Activated CD8-positive, alpha-beta memory T cell treated with anti-CD3 and anti-CD28 coated beads, Interleukin-2, amount 10 ng/mL, durations not matched to agents 7 days and 5 days (primary cell): ENCODE measurements at regions not wholly inside any gene's neighbourhood (a gene's known extent, or its start where the extent isn't known, plus 50 kb on each side); places are given as distances from the start of the nearest gene placed in this dataset.
"Not testable (repeated sequence)": the region's sequence is repeated elsewhere in the genome, so short reads cannot be mapped to it uniquely, and the experiment has no call there.

Experiments used
- ATAC-seq: fragments of 150-1000 bp; cut with Tn5 transposase; one replicate; pipeline ENCODE4 v1.10.0; 2021; ENCODE audit warnings: moderate library complexity
- CTCF ChIA-PET: fragments of 350-600 bp; sonication (Branson Sonifier 250); formaldehyde crosslinking; loops from one replicate; lab custom pipeline; 2021; ENCODE audit warnings: antibody characterized with exemption; lab: Charles Lee
- DNase-seq: peaks from one replicate; pipeline ENCODE4 v3.0.0-alpha.2; 2020
- H3K27ac Mint-ChIP-seq: one replicate; pipeline ENCODE4 v1.8.0; 2021; ENCODE audit warnings: mild to moderate bottlenecking, mixed read lengths
- H3K27me3 Mint-ChIP-seq: one replicate; pipeline ENCODE4 v1.8.0; 2021; ENCODE audit warnings: mixed read lengths
- H3K36me3 Mint-ChIP-seq: one replicate; pipeline ENCODE4 v1.8.0; 2021; ENCODE audit warnings: mild to moderate bottlenecking, mixed read lengths
- H3K4me1 Mint-ChIP-seq: one replicate; pipeline ENCODE4 v1.8.0; 2021; ENCODE audit warnings: mixed read lengths
- H3K4me3 Mint-ChIP-seq: one replicate; pipeline ENCODE4 v1.8.0; 2021; ENCODE audit warnings: mild to moderate bottlenecking, moderate library complexity, mixed read lengths
- H3K9me3 Mint-ChIP-seq: one replicate; pipeline ENCODE4 v1.8.0; 2022; ENCODE audit warnings: low read depth, mixed read lengths

GRCh38 chr7:25731068-25731845, 420.7 kb upstream of the NFE2L3 start:
- H3K36me3 Mint-ChIP-seq, result no peaks in the 10 kb centered on the region
- no peaks in the 10 kb centered on the region for H3K9me3 Mint-ChIP-seq
- H3K4me1 Mint-ChIP-seq, result no peaks in the 10 kb centered on the region
- no peak overlapping the region for H3K4me3 Mint-ChIP-seq
- H3K27me3 Mint-ChIP-seq, result peaks cover 14% of the 10 kb centered on the region
- ATAC-seq (no peak), DNase-seq (no peak)
- CTCF ChIA-PET, result no interaction called here
- no peak overlapping the region for H3K27ac Mint-ChIP-seq

GRCh38 chr7:25731846-25732245, 420.2 kb upstream of the NFE2L3 start:
- H3K36me3 Mint-ChIP-seq, result no peaks in the 10 kb centered on the region
- no peaks in the 10 kb centered on the region for H3K9me3 Mint-ChIP-seq
- CTCF ChIA-PET, result no interaction called here

GRCh38 chr7:25732766-25733217, 419.2 kb upstream of the NFE2L3 start:
- no peak overlapping the region for H3K27ac Mint-ChIP-seq

More at GRCh38 chr7:25731846-25732245, 420.2 kb upstream of the NFE2L3 start:
- Mint-ChIP-seq H3K27me3 (peaks cover 14% of the 10 kb centered on the region), H3K27ac (no peak overlapping the region), H3K4me1 (no peaks in the 10 kb centered on the region), H3K4me3 (no peak overlapping the region)
- DNase-seq (no peak), ATAC-seq (no peak)

GRCh38 chr7:25735674-25736242, 416.2 kb upstream of the NFE2L3 start:
- DNase-seq, result no peak
- Mint-ChIP-seq H3K36me3 (no peaks in the 10 kb centered on the region), H3K4me1 (no peaks in the 10 kb centered on the region), H3K9me3 (no peaks in the 10 kb centered on the region), H3K27ac (no peak overlapping the region), H3K4me3 (no peak overlapping the region), H3K27me3 (peaks cover 14% of the 10 kb centered on the region)
- no peak for ATAC-seq
- CTCF ChIA-PET, result no interaction called here

More at GRCh38 chr7:25732766-25733217, 419.2 kb upstream of the NFE2L3 start:
- Mint-ChIP-seq H3K27me3 (peaks cover 16% of the 10 kb centered on the region), H3K4me1 (no peaks in the 10 kb centered on the region), H3K9me3 (no peaks in the 10 kb centered on the region), H3K36me3 (no peaks in the 10 kb centered on the region), H3K4me3 (no peak overlapping the region)
- no peak for ATAC-seq
- CTCF ChIA-PET, result no interaction called here
- DNase-seq, result no peak

- Mint-ChIP-seq H3K9me3 (no peaks in the 10 kb centered on the region), H3K36me3 (no peaks in the 10 kb centered on the region), H3K27ac (no peak overlapping the region), H3K27me3 (peaks cover 16% of the 10 kb centered on the region), H3K4me3 (no peak overlapping the region), H3K4me1 (no peaks in the 10 kb centered on the region)
- CTCF ChIA-PET, result no interaction called here
- ATAC-seq (no peak), DNase-seq (no peak)
Observed at GRCh38 chr7:25738528-25738927, 413.5 kb upstream of the NFE2L3 start.

GRCh38 chr7:25739143-25739542, 412.9 kb upstream of the NFE2L3 start:
- Mint-ChIP-seq H3K9me3 (no peaks in the 10 kb centered on the region), H3K4me3 (no peak overlapping the region), H3K27me3 (peaks cover 16% of the 10 kb centered on the region), H3K4me1 (no peaks in the 10 kb centered on the region), H3K27ac (no peak overlapping the region), H3K36me3 (no peaks in the 10 kb centered on the region)
- ATAC-seq (no peak), DNase-seq (no peak)
- CTCF ChIA-PET, result no interaction called here

- Mint-ChIP-seq H3K36me3 (no peaks in the 10 kb centered on the region), H3K27me3 (peaks cover 6% of the 10 kb centered on the region), H3K4me3 (no peak overlapping the region), H3K4me1 (no peaks in the 10 kb centered on the region), H3K27ac (no peak overlapping the region), H3K9me3 (no peaks in the 10 kb centered on the region)
- CTCF ChIA-PET, result no interaction called here
- ATAC-seq (no peak), DNase-seq (no peak)
Observed at GRCh38 chr7:25742316-25742715, 409.7 kb upstream of the NFE2L3 start.

GRCh38 chr7:25743670-25744451, 408.1 kb upstream of the NFE2L3 start:
- H3K4me3 Mint-ChIP-seq, H3K27ac Mint-ChIP-seq, CTCF ChIA-PET, H3K9me3 Mint-ChIP-seq, H3K36me3 Mint-ChIP-seq, ATAC-seq, H3K27me3 Mint-ChIP-seq, DNase-seq, H3K4me1 Mint-ChIP-seq: not testable (repeated sequence)

- no peaks in the 10 kb centered on the region for H3K9me3 Mint-ChIP-seq
- CTCF ChIA-PET, result no interaction called here
Observed at GRCh38 chr7:25750744-25751508, 401.1 kb upstream of the NFE2L3 start.

GRCh38 chr7:25752154-25752553, 399.8 kb upstream of the NFE2L3 start:
- Mint-ChIP-seq H3K27me3 (peaks cover 13% of the 10 kb centered on the region), H3K4me1 (no peaks in the 10 kb centered on the region), H3K27ac (no peak overlapping the region), H3K36me3 (no peaks in the 10 kb centered on the region), H3K4me3 (no peak overlapping the region), H3K9me3 (no peaks in the 10 kb centered on the region)
- DNase-seq (no peak), ATAC-seq (no peak)
- CTCF ChIA-PET, result no interaction called here

More at GRCh38 chr7:25750744-25751508, 401.1 kb upstream of the NFE2L3 start:
- DNase-seq (no peak), ATAC-seq (no peak)
- Mint-ChIP-seq H3K4me1 (no peaks in the 10 kb centered on the region), H3K27ac (no peak overlapping the region), H3K36me3 (no peaks in the 10 kb centered on the region), H3K4me3 (no peak overlapping the region), H3K27me3 (peaks cover 8% of the 10 kb centered on the region)

- Mint-ChIP-seq H3K27me3 (peaks cover 20% of the 10 kb centered on the region), H3K9me3 (no peaks in the 10 kb centered on the region), H3K27ac (no peak overlapping the region), H3K4me3 (no peak overlapping the region), H3K36me3 (no peaks in the 10 kb centered on the region), H3K4me1 (no peaks in the 10 kb centered on the region)
- ATAC-seq, result no peak
- DNase-seq, result no peak
- CTCF ChIA-PET, result no interaction called here
Observed at GRCh38 chr7:25752967-25753791, 398.8 kb upstream of the NFE2L3 start.

- H3K9me3 Mint-ChIP-seq, result no peaks in the 10 kb centered on the region
- ATAC-seq, result no peak
- no peaks in the 10 kb centered on the region for H3K4me1 Mint-ChIP-seq
- no peak overlapping the region for H3K4me3 Mint-ChIP-seq
- CTCF ChIA-PET, result no interaction called here
- peaks cover 24% of the 10 kb centered on the region for H3K27me3 Mint-ChIP-seq
- no peak overlapping the region for H3K27ac Mint-ChIP-seq
- DNase-seq, result no peak
- H3K36me3 Mint-ChIP-seq, result no peaks in the 10 kb centered on the region
Observed at GRCh38 chr7:25753837-25754236, 398.2 kb upstream of the NFE2L3 start.
